A673 (cell line): ENCODE measurements at regions not wholly inside any gene's neighbourhood (a gene's known extent, or its start where the extent isn't known, plus 50 kb on each side); places are given as distances from the start of the nearest gene placed in this dataset.

ENCODE experiments used
- EZH2 ChIP-seq: fragments of 200-600 bp; sonication (generic); IDR thresholded peaks from 2 replicates; pipeline ENCODE4 v1.6.1; 2017; ENCODE audit warnings: borderline replicate concordance, low read depth, mild to moderate bottlenecking, mixed read lengths, antibody characterized with exemption, low read length; ENCODE audit not compliant: poor library complexity, severe bottlenecking
- TF ChIP-seq, protein P1 (sequence below): fragments of 300-800, 200-600 bp; sonication (generic); conservative IDR thresholded peaks from 2 replicates; pipeline ENCODE4 v1.5.1; 2017; ENCODE audit warnings: low read depth, mild to moderate bottlenecking, antibody characterized with exemption, low read length, moderate library complexity, mixed read lengths

DNA sequence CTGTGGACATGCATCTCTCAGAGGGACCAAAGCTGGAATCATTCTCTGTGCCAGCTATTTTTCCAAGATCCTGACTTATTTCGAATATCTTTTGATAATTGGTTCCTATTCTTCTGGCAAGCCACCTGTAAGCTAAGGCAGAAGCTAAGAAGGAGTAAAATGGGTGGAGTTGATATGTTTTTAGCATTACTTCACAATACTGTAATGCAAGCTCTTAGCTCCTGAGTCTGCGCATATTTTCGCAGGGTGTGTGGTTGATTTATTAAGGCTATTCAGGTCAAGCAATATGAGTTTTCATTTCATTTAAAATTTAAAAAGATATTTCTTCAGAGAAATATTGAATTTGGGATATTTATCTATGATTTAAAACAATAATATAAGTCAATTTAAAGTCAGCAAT is 158.5 kb upstream of the ADAMTS16 start:
- no peak for TF ChIP-seq EZH2
- TF ChIP-seq, protein P1, sequence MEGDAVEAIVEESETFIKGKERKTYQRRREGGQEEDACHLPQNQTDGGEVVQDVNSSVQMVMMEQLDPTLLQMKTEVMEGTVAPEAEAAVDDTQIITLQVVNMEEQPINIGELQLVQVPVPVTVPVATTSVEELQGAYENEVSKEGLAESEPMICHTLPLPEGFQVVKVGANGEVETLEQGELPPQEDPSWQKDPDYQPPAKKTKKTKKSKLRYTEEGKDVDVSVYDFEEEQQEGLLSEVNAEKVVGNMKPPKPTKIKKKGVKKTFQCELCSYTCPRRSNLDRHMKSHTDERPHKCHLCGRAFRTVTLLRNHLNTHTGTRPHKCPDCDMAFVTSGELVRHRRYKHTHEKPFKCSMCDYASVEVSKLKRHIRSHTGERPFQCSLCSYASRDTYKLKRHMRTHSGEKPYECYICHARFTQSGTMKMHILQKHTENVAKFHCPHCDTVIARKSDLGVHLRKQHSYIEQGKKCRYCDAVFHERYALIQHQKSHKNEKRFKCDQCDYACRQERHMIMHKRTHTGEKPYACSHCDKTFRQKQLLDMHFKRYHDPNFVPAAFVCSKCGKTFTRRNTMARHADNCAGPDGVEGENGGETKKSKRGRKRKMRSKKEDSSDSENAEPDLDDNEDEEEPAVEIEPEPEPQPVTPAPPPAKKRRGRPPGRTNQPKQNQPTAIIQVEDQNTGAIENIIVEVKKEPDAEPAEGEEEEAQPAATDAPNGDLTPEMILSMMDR = no peak
